Gastroesophageal sphincter (tissue), 3 donors: ENCODE measurements at regions not wholly inside any gene's neighbourhood (a gene's known extent, or its start where the extent isn't known, plus 50 kb on each side); places are given as distances from the start of the nearest gene placed in this dataset.

Experiments used
- CTCF ChIP-seq, 4 experiments: fragments of 200-600 bp in 2 of 4; fragments of 450-650 bp in 2 of 4; sonication (generic) in 1 of 4; IDR thresholded peaks; one replicate each; pipeline ENCODE4 v1.5.1; 2017 to 2019; ENCODE audit warnings: antibody characterized with exemption in 4 of 4, mild to moderate bottlenecking in 2 of 4, moderate library complexity in 2 of 4
- POLR2A ChIP-seq, 2 donors: fragments of 450-650 bp; IDR thresholded peaks; one replicate each; pipeline ENCODE4 v1.6.1; 2017; ENCODE audit warnings: antibody characterized with exemption in 2 of 2, mild to moderate bottlenecking in 2 of 2, moderate library complexity in 1 of 2
- POLR2AphosphoS5 ChIP-seq: sonication (generic); formaldehyde crosslinking; IDR thresholded peaks from one replicate; pipeline ENCODE4 v1.6.1; 2017; ENCODE audit warnings: antibody characterized with exemption

- TF ChIP-seq CTCF (IDR thresholded peaks at IDR 0.05) (no peak), POLR2AphosphoS5 (no peak), POLR2A (IDR thresholded peaks at IDR 0.05) (no peak)
These were observed 374.9 kb upstream of the BRINP3 start for GRCh38 chr1:190852611-190853010.
